Neural cell (in vitro differentiated cells): ENCODE measurements at regions not wholly inside any gene's neighbourhood (a gene's known extent, or its start where the extent isn't known, plus 50 kb on each side); places are given as distances from the start of the nearest gene placed in this dataset.

Source experiments
- H2AFZ ChIP-seq: fragments of 200-600, 300-800 bp; sonication (generic), shearing (Covaris generic); 2 replicates; pipeline ENCODE4 v1.6.0; 2014; ENCODE audit warnings: low read depth, mild to moderate bottlenecking, antibody characterized with exemption, low read length, moderate library complexity
- H3F3A ChIP-seq: fragments of 200-600 bp; shearing (Covaris generic); 2 replicates; pipeline ENCODE4 v1.6.1; 2016; ENCODE audit warnings: mild to moderate bottlenecking, moderate library complexity, mixed read lengths, antibody characterized with exemption, low read length; ENCODE audit not compliant: insufficient read depth, poor library complexity, severe bottlenecking
- H3K27ac ChIP-seq: fragments of 200-600, 300-800 bp; sonication (generic), shearing (Covaris generic); 2 replicates; pipeline ENCODE4 v1.5.1; 2014; ENCODE audit warnings: mild to moderate bottlenecking, low read length, moderate library complexity
- H3K27me3 ChIP-seq: fragments of 300-800, 200-600 bp; sonication (generic), shearing (Covaris generic); 2 replicates; pipeline ENCODE4 v1.6.0; 2014; ENCODE audit warnings: mild to moderate bottlenecking, low read depth, low read length, moderate library complexity; ENCODE audit not compliant: insufficient read depth
- H3K36me3 ChIP-seq: fragments of 300-800, 200-600 bp; sonication (generic), shearing (Covaris generic); 2 replicates; pipeline ENCODE4 v1.5.1; 2014; ENCODE audit warnings: mild to moderate bottlenecking, antibody characterized with exemption, low read length, moderate library complexity; ENCODE audit not compliant: insufficient read depth
- H3K4me2 ChIP-seq: fragments of 300-800, 200-600 bp; sonication (generic), shearing (Covaris generic); 2 replicates; pipeline ENCODE4 v1.6.0; 2014; ENCODE audit warnings: mild to moderate bottlenecking, low read length
- H3K4me3 ChIP-seq: fragments of 300-800, 200-600 bp; sonication (generic), shearing (Covaris generic); 2 replicates; pipeline ENCODE4 v1.5.1; 2014; ENCODE audit warnings: mild to moderate bottlenecking, low read length, moderate library complexity
- H3K79me2 ChIP-seq: fragments of 200-600 bp; shearing (Covaris generic); replicated peaks from 2 replicates; pipeline ENCODE4 v1.6.0; 2014; ENCODE audit warnings: mild to moderate bottlenecking, low read length, moderate library complexity; ENCODE audit not compliant: insufficient read depth
- H3K9ac ChIP-seq: fragments of 300-800, 200-600 bp; sonication (generic), shearing (Covaris generic); 2 replicates; pipeline ENCODE4 v1.6.1; 2016; ENCODE audit warnings: mild to moderate bottlenecking, low read length, mixed read lengths
- H3K9me2 ChIP-seq: fragments of 200-600 bp; shearing (Covaris generic); 2 replicates; pipeline ENCODE4 v1.6.1; 2016; ENCODE audit warnings: mild to moderate bottlenecking, low read length, mixed read lengths; ENCODE audit not compliant: insufficient read depth
- H3K9me3 ChIP-seq: fragments of 200-600, 300-800 bp; sonication (generic), shearing (Covaris generic); 2 replicates; pipeline ENCODE4 v1.6.1; 2016; ENCODE audit warnings: mild to moderate bottlenecking, mixed run types, low read length, moderate library complexity, mixed read lengths
- H4K20me1 ChIP-seq: fragments of 200-600 bp; shearing (Covaris generic); 2 replicates; pipeline ENCODE4 v1.6.1; 2016; ENCODE audit warnings: mild to moderate bottlenecking, mixed run types; ENCODE audit not compliant: insufficient read depth
- EP300 ChIP-seq: fragments of 450-650 bp; conservative IDR thresholded peaks from 2 replicates; pipeline ENCODE4 v1.6.1; 2014; ENCODE audit warnings: antibody characterized with exemption, mild to moderate bottlenecking, moderate library complexity; ENCODE audit not compliant: poor library complexity, severe bottlenecking
- EZH2 ChIP-seq: fragments of 200-600, 300-800 bp; shearing (Covaris generic), sonication (generic); IDR thresholded peaks from 2 replicates; pipeline ENCODE4 v1.6.1; 2014; ENCODE audit warnings: antibody characterized with exemption, low read length, borderline replicate concordance, mild to moderate bottlenecking; ENCODE audit not compliant: insufficient read depth, poor library complexity, severe bottlenecking
- MXI1 ChIP-seq: fragments of 450-650 bp; conservative IDR thresholded peaks from 2 replicates; pipeline ENCODE4 v1.6.1; 2014; ENCODE audit warnings: antibody characterized with exemption, mild to moderate bottlenecking; ENCODE audit not compliant: poor library complexity, severe bottlenecking
- POLR2AphosphoS5 ChIP-seq: IDR thresholded peaks from 2 replicates; pipeline ENCODE4 v1.6.1; 2012
- RAD21 ChIP-seq: fragments of 450-650 bp; conservative IDR thresholded peaks from 2 replicates; pipeline ENCODE4 v1.6.1; 2014; ENCODE audit warnings: antibody characterized with exemption, mild to moderate bottlenecking, moderate library complexity
- REST ChIP-seq: IDR thresholded peaks from 2 replicates; pipeline ENCODE4 v1.6.1; 2012; ENCODE audit warnings: borderline replicate concordance
- SMC3 ChIP-seq: fragments of 450-650 bp; conservative IDR thresholded peaks from 2 replicates; pipeline ENCODE4 v1.6.1; 2014; ENCODE audit warnings: antibody characterized with exemption, mild to moderate bottlenecking, moderate library complexity; ENCODE audit not compliant: poor library complexity
- TAF1 ChIP-seq: IDR thresholded peaks from 2 replicates; pipeline ENCODE4 v1.6.1; 2012; ENCODE audit warnings: low read depth
- TF ChIP-seq, protein P1 (sequence below): fragments of 450-650 bp; IDR thresholded peaks from 2 replicates; pipeline ENCODE4 v1.5.1; 2014; ENCODE audit warnings: antibody characterized with exemption, mild to moderate bottlenecking, moderate library complexity; ENCODE audit not compliant: poor library complexity, severe bottlenecking

DNA sequence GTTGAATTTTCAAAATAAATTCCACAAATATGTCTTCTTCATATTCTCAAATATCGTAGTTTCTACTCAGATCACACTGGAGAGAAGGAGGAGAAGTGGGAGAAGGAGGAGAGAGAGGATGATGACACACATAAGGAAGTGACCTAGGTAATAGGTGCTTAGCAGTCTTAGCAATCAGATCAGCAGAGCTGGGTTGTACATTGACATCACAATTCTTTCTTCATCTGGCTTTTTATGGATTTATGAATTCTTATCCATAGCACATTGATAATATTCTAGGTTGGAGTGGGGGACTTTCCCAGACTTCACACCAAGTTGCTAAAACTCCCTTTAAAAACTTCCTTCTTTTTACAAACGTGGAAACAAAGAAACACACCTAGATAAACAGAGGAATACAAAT is 86.9 kb downstream of the FGF9 start:
- Histone ChIP-seq H3K4me3 (no peak overlapping the region), H3K4me2 (no peak overlapping the region), H3K36me3 (no peaks in the 10 kb centered on the region), H2AFZ (no peak overlapping the region), H3K9me2 (no peaks in the 10 kb centered on the region), H3K9ac (no peak overlapping the region), H3K79me2 (no peaks in the 10 kb centered on the region), H4K20me1 (no peaks in the 10 kb centered on the region), H3K27ac (no peak overlapping the region), H3K9me3 (no peaks in the 10 kb centered on the region), H3F3A (no peaks in the 10 kb centered on the region), H3K27me3 (no peaks in the 10 kb centered on the region)
- TF ChIP-seq SMC3 (no peak), RAD21 (no peak), POLR2AphosphoS5 (no peak), TAF1 (no peak), EP300 (no peak)
- TF ChIP-seq, protein P1, sequence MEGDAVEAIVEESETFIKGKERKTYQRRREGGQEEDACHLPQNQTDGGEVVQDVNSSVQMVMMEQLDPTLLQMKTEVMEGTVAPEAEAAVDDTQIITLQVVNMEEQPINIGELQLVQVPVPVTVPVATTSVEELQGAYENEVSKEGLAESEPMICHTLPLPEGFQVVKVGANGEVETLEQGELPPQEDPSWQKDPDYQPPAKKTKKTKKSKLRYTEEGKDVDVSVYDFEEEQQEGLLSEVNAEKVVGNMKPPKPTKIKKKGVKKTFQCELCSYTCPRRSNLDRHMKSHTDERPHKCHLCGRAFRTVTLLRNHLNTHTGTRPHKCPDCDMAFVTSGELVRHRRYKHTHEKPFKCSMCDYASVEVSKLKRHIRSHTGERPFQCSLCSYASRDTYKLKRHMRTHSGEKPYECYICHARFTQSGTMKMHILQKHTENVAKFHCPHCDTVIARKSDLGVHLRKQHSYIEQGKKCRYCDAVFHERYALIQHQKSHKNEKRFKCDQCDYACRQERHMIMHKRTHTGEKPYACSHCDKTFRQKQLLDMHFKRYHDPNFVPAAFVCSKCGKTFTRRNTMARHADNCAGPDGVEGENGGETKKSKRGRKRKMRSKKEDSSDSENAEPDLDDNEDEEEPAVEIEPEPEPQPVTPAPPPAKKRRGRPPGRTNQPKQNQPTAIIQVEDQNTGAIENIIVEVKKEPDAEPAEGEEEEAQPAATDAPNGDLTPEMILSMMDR: no peak

DNA sequence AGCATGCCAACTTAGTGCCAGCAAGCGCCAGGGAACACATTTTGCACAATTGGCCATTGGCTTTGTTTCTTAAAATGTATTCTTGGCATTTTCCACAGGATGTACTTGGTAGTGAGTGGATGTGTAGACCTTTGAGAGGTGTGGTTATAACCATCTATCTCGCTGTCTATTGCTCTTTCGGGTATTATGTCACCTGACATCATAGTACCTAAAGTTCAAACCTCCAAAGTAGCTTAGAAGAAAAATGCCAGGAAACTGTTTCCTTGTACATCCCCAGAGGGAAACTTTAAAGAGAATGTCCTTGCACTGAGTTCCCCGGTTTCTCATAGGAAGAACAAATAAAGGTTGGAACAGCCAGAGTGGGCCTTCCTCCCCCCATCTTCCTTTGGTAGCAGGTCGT is 87.6 kb downstream of the FGF9 start:
- Histone ChIP-seq H2AFZ (no peak overlapping the region), H3K4me3 (no peak overlapping the region), H3K9me3 (no peaks in the 10 kb centered on the region), H3K27me3 (no peaks in the 10 kb centered on the region), H3F3A (no peaks in the 10 kb centered on the region), H3K27ac (no peak overlapping the region), H3K9me2 (no peaks in the 10 kb centered on the region), H3K4me2 (no peak overlapping the region), H3K36me3 (no peaks in the 10 kb centered on the region), H3K79me2 (no peaks in the 10 kb centered on the region), H3K9ac (no peak overlapping the region), H4K20me1 (no peaks in the 10 kb centered on the region)
- no peak for TF ChIP-seq POLR2AphosphoS5
- TF ChIP-seq TAF1: no peak
- TF ChIP-seq EP300: no peak
- TF ChIP-seq SMC3: no peak
- TF ChIP-seq, protein P1: no peak
- no peak for TF ChIP-seq EZH2
- no peak for TF ChIP-seq REST
- TF ChIP-seq MXI1: no peak
- TF ChIP-seq RAD21: no peak
